ENCODE measurements at regions not wholly inside any gene's neighbourhood (a gene's known extent, or its start where the extent isn't known, plus 50 kb on each side); places are given as distances from the start of the nearest gene placed in this dataset.

- Mint-ChIP-seq H3K36me3 (ENCODE audit: low read depth, unreplicated experiment) (no peaks in the 10 kb centered on the region), H3K4me1 (ENCODE audit: unreplicated experiment) (peaks cover 6% of the 10 kb centered on the region), H3K4me3 (ENCODE audit: unreplicated experiment) (no peak overlapping the region), H3K27ac (ENCODE audit: unreplicated experiment) (no peak overlapping the region), H3K27me3 (ENCODE audit: unreplicated experiment) (peaks cover 3% of the 10 kb centered on the region), H3K9me3 (ENCODE audit: unreplicated experiment) (no peaks in the 10 kb centered on the region)
- no peak for TF ChIP-seq CTCF (IDR thresholded peaks at IDR 0.05; ENCODE audit: unreplicated experiment)
- DNase-seq (ENCODE audit: low spot score), result no peak
Measured at GRCh38 chr9:22241024-22241423, 205.6 kb upstream of the DMRTA1 start.

GRCh38 chr9:22241611-22242010, 205.0 kb upstream of the DMRTA1 start:
- no peak for TF ChIP-seq CTCF (IDR thresholded peaks at IDR 0.05; ENCODE audit: unreplicated experiment)
- Mint-ChIP-seq H3K27ac (ENCODE audit: unreplicated experiment) (no peak overlapping the region), H3K36me3 (ENCODE audit: low read depth, unreplicated experiment) (no peaks in the 10 kb centered on the region), H3K4me3 (ENCODE audit: unreplicated experiment) (no peak overlapping the region), H3K27me3 (ENCODE audit: unreplicated experiment) (peaks cover 3% of the 10 kb centered on the region), H3K4me1 (ENCODE audit: unreplicated experiment) (peaks cover 6% of the 10 kb centered on the region), H3K9me3 (ENCODE audit: unreplicated experiment) (no peaks in the 10 kb centered on the region)
- no peak for DNase-seq (ENCODE audit: low spot score)

GRCh38 chr9:22244139-22245011, 202.2 kb upstream of the DMRTA1 start:
- Mint-ChIP-seq H3K27me3 (ENCODE audit: unreplicated experiment) (peaks cover 3% of the 10 kb centered on the region), H3K4me3 (ENCODE audit: unreplicated experiment) (no peak overlapping the region), H3K36me3 (ENCODE audit: low read depth, unreplicated experiment) (no peaks in the 10 kb centered on the region), H3K9me3 (ENCODE audit: unreplicated experiment) (no peaks in the 10 kb centered on the region), H3K4me1 (ENCODE audit: unreplicated experiment) (no peaks in the 10 kb centered on the region), H3K27ac (ENCODE audit: unreplicated experiment) (no peak overlapping the region)
- peak; percentile 55 for DNase-seq (ENCODE audit: low spot score)
- TF ChIP-seq CTCF (IDR thresholded peaks at IDR 0.05; ENCODE audit: unreplicated experiment), result peak; percentile 30

DNA sequence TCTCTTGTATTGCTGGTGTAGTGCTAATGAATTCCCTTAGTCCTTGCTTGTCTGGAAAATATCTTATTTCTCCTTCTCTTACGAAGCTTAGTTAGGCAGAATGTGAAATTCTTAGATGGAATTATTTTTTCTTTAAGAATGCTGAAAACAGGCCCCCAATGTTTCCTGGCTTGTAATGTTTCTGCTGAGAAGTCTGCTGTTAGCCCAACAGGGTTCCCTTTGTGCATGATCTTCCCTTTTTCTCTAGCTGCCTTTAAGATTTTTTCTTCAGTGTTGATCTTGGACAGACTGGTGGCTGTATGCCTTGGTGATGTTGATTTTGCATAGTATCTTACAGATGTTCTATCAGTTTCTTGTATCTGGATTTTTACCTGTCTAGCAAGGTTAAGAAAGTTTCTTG, 191.3 kb upstream of the DMRTA1 start:
- TF ChIP-seq CTCF (IDR thresholded peaks at IDR 0.05; ENCODE audit: unreplicated experiment), result no peak

GRCh38 chr9:22256381-22256780, 190.2 kb upstream of the DMRTA1 start:
- Mint-ChIP-seq H3K27me3 (ENCODE audit: unreplicated experiment) (peaks cover 4% of the 10 kb centered on the region), H3K36me3 (ENCODE audit: low read depth, unreplicated experiment) (peaks cover 3% of the 10 kb centered on the region), H3K9me3 (ENCODE audit: unreplicated experiment) (peaks cover 8% of the 10 kb centered on the region), H3K4me3 (ENCODE audit: unreplicated experiment) (no peak overlapping the region), H3K27ac (ENCODE audit: unreplicated experiment) (no peak overlapping the region), H3K4me1 (ENCODE audit: unreplicated experiment) (no peaks in the 10 kb centered on the region)
- DNase-seq (ENCODE audit: low spot score), result no peak
- TF ChIP-seq CTCF (IDR thresholded peaks at IDR 0.05; ENCODE audit: unreplicated experiment), result no peak

More for the DNA sequence above, 191.3 kb upstream of the DMRTA1 start:
- DNase-seq (ENCODE audit: low spot score), result no peak
- peaks cover 4% of the 10 kb centered on the region for H3K27me3 Mint-ChIP-seq (ENCODE audit: unreplicated experiment)
- no peak overlapping the region for H3K4me3 Mint-ChIP-seq (ENCODE audit: unreplicated experiment)
- H3K4me1 Mint-ChIP-seq (ENCODE audit: unreplicated experiment), result no peaks in the 10 kb centered on the region
- H3K9me3 Mint-ChIP-seq (ENCODE audit: unreplicated experiment), result peaks cover 8% of the 10 kb centered on the region
- H3K36me3 Mint-ChIP-seq (ENCODE audit: low read depth, unreplicated experiment), result peaks cover 3% of the 10 kb centered on the region
- H3K27ac Mint-ChIP-seq (ENCODE audit: unreplicated experiment), result no peak overlapping the region

Data from endothelial cell (in vitro differentiated cells).